ENCODE measurements at regions not wholly inside any gene's neighbourhood (a gene's known extent, or its start where the extent isn't known, plus 50 kb on each side); places are given as distances from the start of the nearest gene placed in this dataset.
A peak's percentile ranks its signal among the peaks of the same experiment; 100 is the strongest.

- intact Hi-C loops (cut with DNase I), result loop anchor here in 1 of 10 donors (2.0 kb wide), 1 partner anchor 20 kb away; no protein-coding TSS in a partner anchor
- 42 to 58% (median 54%) methylated on average over 3 of the region's 3 CpGs for WGBS, 4 donors
- Histone ChIP-seq H3K9me3 (no peaks in the 10 kb centered on the region), H3K27ac (no peak overlapping the region), H3K27me3 (no peaks in the 10 kb centered on the region), H3K4me1 (peaks cover 0 to 7% (median 0%) of the 10 kb centered on the region in 12 donors), H3K36me3 (no peaks in the 10 kb centered on the region), H3K4me3 (no peak overlapping the region)
- DNase-seq (no peak), ATAC-seq (peak in 1 of 4 donors; percentile 58)
- no peak for TF ChIP-seq CTCF (IDR thresholded peaks at IDR 0.05)
These were observed 61.9 kb upstream of the C1orf21 start for GRCh38 chr1:184324972-184325371.

- 93 to 97% (median 95%) methylated on average over 6 of the region's 6 CpGs for WGBS, 4 donors
- TF ChIP-seq POLR2A (IDR thresholded peaks at IDR 0.05), result no peak
- no peak for TF ChIP-seq CTCF (IDR thresholded peaks at IDR 0.05)
- Histone ChIP-seq H3K4me3 (no peak overlapping the region), H3K4me1 (peaks cover 0 to 20% (median 9%) of the 10 kb centered on the region in 12 donors), H3K36me3 (no peaks in the 10 kb centered on the region), H3K27me3 (no peaks in the 10 kb centered on the region), H3K9me3 (no peaks in the 10 kb centered on the region), H3K27ac (no peak overlapping the region)
- DNase-seq (no peak), ATAC-seq (no peak)
- intact Hi-C loops (cut with DNase I), result no loop called here
These were observed 60.6 kb upstream of the C1orf21 start for GRCh38 chr1:184326278-184326677.

GRCh38 chr1:184329245-184329953 lies 57.4 kb upstream of the C1orf21 start:
- TF ChIP-seq CTCF (IDR thresholded peaks at IDR 0.05), result no peak
- TF ChIP-seq POLR2A (IDR thresholded peaks at IDR 0.05), result no peak
- H3K27me3 ChIP-seq, result no peaks in the 10 kb centered on the region
- no peaks in the 10 kb centered on the region for H3K36me3 ChIP-seq
- DNase-seq, result no peak
- intact Hi-C loops (cut with DNase I), result no loop called here
- H3K27ac ChIP-seq, result no peak overlapping the region
- 88 to 92% (median 91%) methylated on average over 7 of the region's 7 CpGs for WGBS, 4 donors
- no peak for ATAC-seq
- no peak overlapping the region for H3K4me3 ChIP-seq
- peaks cover 0 to 8% (median 0%) of the 10 kb centered on the region in 12 donors for H3K9me3 ChIP-seq
- H3K4me1 ChIP-seq, result peaks cover 0 to 20% (median 9%) of the 10 kb centered on the region in 12 donors

GRCh38 chr1:184329962-184330868 lies 56.6 kb upstream of the C1orf21 start:
- ATAC-seq, result peak; percentile 42 to 78 (median 64)
- no peak for TF ChIP-seq CTCF (IDR thresholded peaks at IDR 0.05)
- TF ChIP-seq POLR2A (IDR thresholded peaks at IDR 0.05), result no peak
- intact Hi-C loops (cut with DNase I), result loop anchor here in 1 of 10 donors (5.0 kb wide), 1 partner anchor 37 kb away; no protein-coding TSS in a partner anchor
- peak in 2 of 5 donors; percentile 25 to 40 for DNase-seq
- no peak overlapping the region for H3K4me3 ChIP-seq
- H3K4me1 ChIP-seq, result peaks cover 0 to 19% (median 9%) of the 10 kb centered on the region in 12 donors
- H3K9me3 ChIP-seq, result peaks cover 0 to 8% (median 0%) of the 10 kb centered on the region in 12 donors
- 39 to 46% (median 43%) methylated on average over 7 of the region's 7 CpGs for WGBS, 4 donors
- no peaks in the 10 kb centered on the region for H3K27me3 ChIP-seq
- peak overlapping the region in 9 of 12 donors; percentile 13 to 46 (median 37) for H3K27ac ChIP-seq
- no peaks in the 10 kb centered on the region for H3K36me3 ChIP-seq

Data from heart left ventricle (tissue), 16 donors.